ENCODE measurements at regions not wholly inside any gene's neighbourhood (a gene's known extent, or its start where the extent isn't known, plus 50 kb on each side); places are given as distances from the start of the nearest gene placed in this dataset.

GRCh38 chr2:144240656-144241339 is 279.1 kb downstream of the ZEB2 start:
- DNase-seq, result no peak

- no peak for DNase-seq
These were observed 280.2 kb downstream of the ZEB2 start for GRCh38 chr2:144239726-144240125.

- DNase-seq, result no peak
These were observed 280.6 kb downstream of the ZEB2 start for GRCh38 chr2:144239306-144239705.

GRCh38 chr2:144237830-144238627 is 281.9 kb downstream of the ZEB2 start:
- no peak for DNase-seq

GRCh38 chr2:144237108-144237507 is 282.8 kb downstream of the ZEB2 start:
- DNase-seq, result no peak

- no peak for DNase-seq
These were observed 284.9 kb downstream of the ZEB2 start for GRCh38 chr2:144235050-144235449.

GRCh38 chr2:144234542-144234871 is 285.4 kb downstream of the ZEB2 start:
- no peak for DNase-seq

GRCh38 chr2:144233733-144234541 is 286.0 kb downstream of the ZEB2 start:
- no peak for DNase-seq

GRCh38 chr2:144233317-144233716 is 286.6 kb downstream of the ZEB2 start:
- no peak for DNase-seq

- no peak for DNase-seq
These were observed 289.4 kb downstream of the ZEB2 start for GRCh38 chr2:144230448-144231085.

- no peak for DNase-seq
These were observed 289.9 kb downstream of the ZEB2 start for GRCh38 chr2:144230033-144230432.

- no peak for DNase-seq
These were observed 290.6 kb downstream of the ZEB2 start for GRCh38 chr2:144229296-144229695.

- no peak for DNase-seq
These were observed 292.4 kb downstream of the ZEB2 start for GRCh38 chr2:144227427-144228105.

- DNase-seq, result no peak
These were observed 294.8 kb downstream of the ZEB2 start for GRCh38 chr2:144225076-144225475.

GRCh38 chr2:144224472-144224871 is 295.4 kb downstream of the ZEB2 start:
- DNase-seq, result no peak

- DNase-seq, result no peak
These were observed 299.9 kb downstream of the ZEB2 start for GRCh38 chr2:144219979-144220378.

- DNase-seq, result no peak
These were observed 301.9 kb downstream of the ZEB2 start for GRCh38 chr2:144217853-144218633.

- DNase-seq, result no peak
These were observed 303.9 kb downstream of the ZEB2 start for GRCh38 chr2:144215701-144216675.

- DNase-seq, result no peak
These were observed 304.7 kb downstream of the ZEB2 start for GRCh38 chr2:144215207-144215606.

GRCh38 chr2:144213797-144214196 is 306.1 kb downstream of the ZEB2 start:
- DNase-seq, result no peak

GRCh38 chr2:144211826-144212225 is 308.1 kb downstream of the ZEB2 start:
- no peak for DNase-seq

Measured in activated CD4-positive, CD25-positive, alpha-beta regulatory T cell treated with anti-CD3 and anti-CD28 coated beads, Interleukin-2, amount 50 U/mL, for 72 hours (primary cell).